PC-9 (cell line): ENCODE measurements at regions not wholly inside any gene's neighbourhood (a gene's known extent, or its start where the extent isn't known, plus 50 kb on each side); places are given as distances from the start of the nearest gene placed in this dataset.

Source experiments
- EZH2 ChIP-seq: fragments of 200-600 bp; sonication (generic); IDR thresholded peaks from 2 replicates; pipeline ENCODE4 v1.8.0; 2017; ENCODE audit warnings: antibody characterized with exemption, low read depth
- TF ChIP-seq, protein P1 (sequence below): fragments of 200-600 bp; sonication (generic); conservative IDR thresholded peaks from 2 replicates; pipeline ENCODE4 v1.6.1; 2017; ENCODE audit warnings: mixed run types, antibody characterized with exemption, mild to moderate bottlenecking, moderate library complexity

DNA sequence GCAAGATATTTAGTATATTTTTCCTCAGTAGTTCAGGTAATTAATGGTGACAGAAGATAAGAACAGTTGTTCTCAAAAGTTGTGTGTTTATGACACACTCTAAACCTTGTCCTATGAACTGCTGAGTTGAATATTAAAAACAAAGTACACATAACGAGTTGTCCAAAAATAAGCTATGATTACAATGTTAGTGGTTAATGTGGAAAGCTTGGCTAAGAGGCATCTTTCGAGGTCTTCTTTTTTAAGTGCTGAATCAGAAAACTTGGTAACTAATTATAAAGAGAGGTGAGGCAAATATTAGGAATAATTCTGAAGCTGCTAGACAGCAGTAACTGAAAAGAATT lies 1088.7 kb downstream of the SUCLG1 start:
- TF ChIP-seq, protein P1, sequence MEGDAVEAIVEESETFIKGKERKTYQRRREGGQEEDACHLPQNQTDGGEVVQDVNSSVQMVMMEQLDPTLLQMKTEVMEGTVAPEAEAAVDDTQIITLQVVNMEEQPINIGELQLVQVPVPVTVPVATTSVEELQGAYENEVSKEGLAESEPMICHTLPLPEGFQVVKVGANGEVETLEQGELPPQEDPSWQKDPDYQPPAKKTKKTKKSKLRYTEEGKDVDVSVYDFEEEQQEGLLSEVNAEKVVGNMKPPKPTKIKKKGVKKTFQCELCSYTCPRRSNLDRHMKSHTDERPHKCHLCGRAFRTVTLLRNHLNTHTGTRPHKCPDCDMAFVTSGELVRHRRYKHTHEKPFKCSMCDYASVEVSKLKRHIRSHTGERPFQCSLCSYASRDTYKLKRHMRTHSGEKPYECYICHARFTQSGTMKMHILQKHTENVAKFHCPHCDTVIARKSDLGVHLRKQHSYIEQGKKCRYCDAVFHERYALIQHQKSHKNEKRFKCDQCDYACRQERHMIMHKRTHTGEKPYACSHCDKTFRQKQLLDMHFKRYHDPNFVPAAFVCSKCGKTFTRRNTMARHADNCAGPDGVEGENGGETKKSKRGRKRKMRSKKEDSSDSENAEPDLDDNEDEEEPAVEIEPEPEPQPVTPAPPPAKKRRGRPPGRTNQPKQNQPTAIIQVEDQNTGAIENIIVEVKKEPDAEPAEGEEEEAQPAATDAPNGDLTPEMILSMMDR, result no peak
- no peak for TF ChIP-seq EZH2
